Germinal center (tissue), 1 donor: ENCODE measurements at regions not wholly inside any gene's neighbourhood (a gene's known extent, or its start where the extent isn't known, plus 50 kb on each side); places are given as distances from the start of the nearest gene placed in this dataset.

Experiments used
- DNase-seq: peaks from one replicate; pipeline ENCODE4 v3.0.0; 2012; ENCODE audit warnings: mixed read lengths, low spot score

DNA sequence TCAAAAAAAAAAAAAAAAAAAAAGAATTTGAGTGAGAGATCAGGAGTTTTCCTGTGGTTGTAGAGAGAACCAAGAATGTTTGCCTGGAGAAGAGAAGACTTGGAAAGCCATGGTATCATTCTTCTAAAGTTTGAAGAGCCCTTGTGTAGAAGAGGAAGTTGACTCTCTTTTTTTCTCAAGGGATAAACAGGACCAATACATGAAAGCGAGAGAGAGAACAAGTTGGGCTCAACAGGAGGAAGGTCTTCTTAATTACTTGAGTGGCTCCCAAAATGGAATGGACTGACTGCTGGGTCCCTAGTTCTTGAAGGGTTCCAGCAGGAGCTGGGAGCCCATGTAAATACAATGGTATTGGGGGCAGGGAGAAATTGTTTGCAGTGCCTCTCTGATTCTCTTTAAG is 173.3 kb upstream of the ADO start:
- DNase-seq, result no peak

DNA sequence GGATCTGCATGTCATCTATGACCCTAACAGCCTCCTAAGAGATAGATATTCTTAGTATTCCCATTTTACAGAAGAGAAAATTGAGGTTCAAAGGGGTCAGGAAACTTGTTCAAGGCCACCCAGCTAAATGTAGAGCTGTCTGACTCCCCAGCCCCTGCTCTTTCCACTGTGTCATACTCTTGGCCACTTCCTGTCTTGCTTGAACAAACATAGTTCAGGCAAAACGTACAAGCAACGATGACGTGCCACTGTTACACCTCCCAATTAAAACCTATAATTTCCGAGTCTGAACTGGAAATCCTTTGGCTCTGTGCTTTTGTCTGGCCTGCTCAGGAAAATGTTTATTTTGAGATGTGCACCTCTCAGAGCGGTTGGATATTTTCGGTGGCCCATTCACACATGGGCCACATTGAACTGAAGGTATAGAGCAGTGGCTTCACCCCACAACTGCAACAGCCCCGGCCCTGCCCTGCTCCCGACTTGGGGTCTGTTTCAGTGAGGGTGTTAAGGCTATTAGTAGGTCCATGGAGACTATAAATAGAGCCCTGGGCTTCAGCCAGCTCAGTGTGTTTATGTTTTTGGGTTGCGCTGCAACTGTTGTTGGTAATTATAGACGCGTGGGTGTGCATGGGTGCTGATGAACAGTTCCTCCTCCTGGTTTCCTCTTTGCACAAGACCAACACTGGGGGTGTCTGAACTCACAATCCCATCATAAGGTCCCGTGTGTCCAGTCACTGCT is 172.3 kb upstream of the ADO start:
- peak; percentile 74 for DNase-seq

- no peak for DNase-seq
These were observed 170.5 kb upstream of the ADO start for GRCh38 chr10:62633976-62634375.

GRCh38 chr10:62634576-62634975 is 169.9 kb upstream of the ADO start:
- no peak for DNase-seq

GRCh38 chr10:62635127-62635526 is 169.4 kb upstream of the ADO start:
- DNase-seq, result no peak

GRCh38 chr10:62636825-62637248 is 167.7 kb upstream of the ADO start:
- no peak for DNase-seq

DNA sequence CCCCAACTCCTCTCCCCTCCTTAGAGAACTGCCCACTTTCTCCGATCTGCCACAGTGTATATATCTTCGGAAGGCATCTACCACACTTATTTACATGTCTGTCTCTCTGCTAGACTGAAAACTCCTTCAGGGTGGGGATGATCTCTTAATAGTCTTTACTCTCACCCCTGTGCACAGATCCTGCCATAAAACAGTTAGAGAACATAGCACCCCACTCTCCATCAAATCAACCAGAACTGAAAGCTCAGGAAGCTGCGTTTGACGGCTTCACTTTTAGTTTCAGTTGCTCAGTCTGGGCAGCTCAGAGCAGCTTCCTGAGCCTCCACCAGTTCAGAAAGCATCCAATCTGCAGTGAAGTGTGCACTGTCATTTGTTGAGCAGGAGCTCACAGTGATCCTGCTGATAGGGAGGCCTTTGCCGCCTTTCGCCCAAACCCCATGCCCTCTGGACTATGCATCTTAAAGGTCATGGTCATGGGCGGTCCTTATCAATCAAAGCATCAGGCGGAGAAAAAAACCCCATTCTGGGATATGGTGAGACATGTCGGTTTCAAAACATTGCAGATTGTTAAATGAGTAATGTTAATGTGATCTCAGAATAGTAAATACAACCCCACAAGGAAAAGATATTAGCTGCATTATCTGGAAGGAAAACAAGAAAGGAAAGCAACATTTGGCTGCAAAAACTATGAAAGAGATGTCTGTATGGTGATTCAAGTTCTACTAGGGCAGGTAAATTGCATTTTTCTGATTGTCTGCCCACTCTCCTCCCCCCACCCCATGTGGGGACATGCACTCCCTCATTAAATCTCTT is 167.1 kb upstream of the ADO start:
- DNase-seq, result no peak

DNA sequence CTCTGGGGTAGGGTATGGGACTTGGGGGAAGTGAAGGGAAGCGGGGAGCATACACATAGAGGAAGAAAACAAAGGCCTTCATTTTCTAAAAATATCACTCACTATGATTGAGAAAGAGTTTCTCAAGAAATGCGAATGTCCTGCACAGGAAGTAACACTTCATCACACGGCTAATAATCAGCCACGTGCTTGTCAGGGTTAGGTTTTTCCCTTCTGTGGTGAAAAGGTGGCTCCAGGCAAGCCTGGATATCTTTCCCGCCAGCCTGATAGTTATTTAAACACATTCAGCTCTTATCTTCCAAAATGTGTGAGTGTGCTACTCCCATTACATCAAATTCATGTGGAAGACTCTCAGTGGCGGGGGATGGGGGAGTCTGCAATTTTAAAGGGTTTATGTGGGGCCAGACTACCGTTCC is 166.4 kb upstream of the ADO start:
- DNase-seq, result no peak

GRCh38 chr10:62639144-62639543 is 165.4 kb upstream of the ADO start:
- no peak for DNase-seq

DNA sequence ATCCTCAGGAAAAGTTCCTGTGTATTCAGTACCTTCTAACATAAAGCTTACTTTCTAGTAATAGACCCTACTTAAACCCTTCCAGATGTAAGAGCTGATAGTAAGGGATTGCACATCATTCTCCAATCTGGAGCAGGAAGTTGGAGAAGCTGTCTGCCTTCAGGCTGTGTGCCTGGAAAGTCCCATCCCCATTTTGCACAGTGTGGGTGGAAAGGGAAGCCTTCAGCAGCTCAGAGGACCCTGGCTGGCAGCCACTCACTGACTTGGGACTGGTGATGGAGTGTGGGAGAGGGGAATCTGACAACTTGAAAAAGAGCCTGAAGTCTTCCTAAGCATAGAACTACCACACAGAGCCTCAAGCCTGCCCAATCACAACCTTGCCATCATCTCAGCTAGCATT is 164.1 kb upstream of the ADO start:
- DNase-seq, result no peak

DNA sequence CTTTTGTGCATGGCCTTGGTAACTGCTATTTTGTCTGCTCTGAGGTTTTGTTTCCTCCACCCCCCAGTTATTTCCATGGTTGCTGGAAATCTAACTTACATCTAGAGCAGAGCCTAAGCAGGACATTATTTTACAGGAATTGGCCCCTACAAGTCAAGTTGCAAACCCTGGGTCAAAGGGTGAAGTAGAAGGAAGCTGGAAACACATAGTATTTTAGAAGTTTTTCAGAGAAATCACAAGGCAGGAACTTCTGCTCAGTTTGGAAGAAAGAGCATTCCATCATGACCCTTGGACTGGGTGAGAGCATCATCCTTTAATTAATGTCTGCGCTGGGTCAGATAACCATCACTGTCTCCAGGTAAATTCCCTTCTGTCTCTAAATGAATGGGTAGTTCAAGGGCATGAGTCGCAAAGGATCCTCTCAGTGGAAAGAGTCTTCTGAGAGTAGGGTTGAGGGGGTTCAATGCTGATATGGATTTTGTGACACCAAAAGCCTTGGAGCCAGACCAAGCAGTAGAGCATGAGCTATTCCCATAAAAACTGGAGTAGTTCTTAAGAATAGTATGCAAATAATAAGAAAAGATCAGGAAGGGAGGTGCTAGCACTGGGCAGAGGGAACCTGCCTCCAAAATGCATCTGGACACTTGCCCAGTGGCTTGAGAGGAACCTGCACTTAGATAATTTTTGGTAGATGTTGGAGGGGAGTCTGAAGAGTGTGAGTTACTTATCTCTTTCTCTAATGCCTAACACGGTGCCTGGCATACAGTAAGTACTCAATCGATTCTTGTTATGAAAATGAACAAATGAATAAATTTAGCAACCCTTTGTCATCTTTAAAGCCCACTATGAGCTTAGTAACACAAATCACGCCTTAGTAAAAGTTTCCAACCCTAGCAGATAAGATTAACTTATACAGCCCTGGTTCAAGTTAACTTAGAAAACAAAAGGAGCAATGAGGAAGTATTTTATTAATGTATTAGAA is 160.6 kb upstream of the ADO start:
- no peak for DNase-seq

- no peak for DNase-seq
These were observed 157.0 kb upstream of the ADO start for GRCh38 chr10:62647375-62648092.

DNA sequence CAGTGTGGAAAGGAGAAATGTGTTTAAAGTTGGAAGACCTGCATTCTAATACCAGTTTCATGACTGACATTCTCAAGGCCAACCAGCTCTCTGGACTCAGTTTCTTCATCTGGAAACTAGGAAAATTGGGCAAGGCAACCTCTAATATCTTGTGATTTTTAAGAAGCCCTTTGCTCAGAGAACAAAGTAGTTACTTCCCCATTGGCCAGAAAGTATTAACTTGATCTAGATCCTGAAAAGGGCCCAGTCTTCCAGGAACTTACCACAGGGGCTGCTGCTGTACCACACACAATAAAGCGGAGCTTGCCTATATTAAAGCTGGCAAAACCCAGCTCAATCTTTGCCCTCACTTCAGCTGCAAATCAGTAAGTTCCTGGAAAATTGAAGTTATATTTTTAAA is 155.6 kb upstream of the ADO start:
- no peak for DNase-seq

- DNase-seq, result no peak
These were observed 154.1 kb upstream of the ADO start for GRCh38 chr10:62650411-62650810.

DNA sequence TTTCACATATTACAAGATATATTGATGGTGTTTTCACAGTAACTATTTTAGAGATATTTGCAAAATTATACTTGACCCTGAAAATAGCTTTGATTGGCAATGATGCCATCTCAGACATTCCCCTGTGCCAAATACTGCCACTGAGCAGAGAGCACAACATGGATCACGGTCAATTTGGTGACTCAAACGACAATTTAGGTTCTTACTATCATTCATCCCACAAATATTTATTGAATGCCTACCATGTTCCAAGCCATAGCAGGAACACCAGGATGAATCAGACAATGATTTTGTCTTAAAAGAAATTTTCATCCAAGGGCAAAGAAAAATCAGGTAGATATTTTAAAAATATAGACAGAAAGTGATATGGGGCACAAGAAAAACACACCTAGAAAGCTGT is 153.2 kb upstream of the ADO start:
- DNase-seq, result no peak

DNA sequence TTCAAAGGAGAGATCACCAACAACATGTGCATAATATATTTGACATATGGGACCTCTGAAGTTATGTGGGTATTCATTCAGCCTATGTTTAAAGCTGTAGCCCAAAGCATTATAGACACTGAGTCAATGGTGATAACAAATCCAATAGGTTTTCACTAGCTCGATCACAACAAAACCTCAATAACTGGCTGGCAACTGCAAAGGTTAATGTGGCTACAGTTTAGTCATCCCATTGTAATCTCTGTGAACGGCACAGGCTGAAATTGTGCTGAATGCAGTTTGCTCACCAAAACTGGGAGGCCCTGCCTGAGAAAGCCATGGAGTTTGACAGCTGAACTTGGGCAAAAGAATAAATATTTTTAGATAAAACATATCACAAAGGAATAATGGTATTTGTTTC is 152.4 kb upstream of the ADO start:
- DNase-seq, result no peak

GRCh38 chr10:62652564-62652963 is 152.0 kb upstream of the ADO start:
- no peak for DNase-seq

GRCh38 chr10:62653254-62653653 is 151.3 kb upstream of the ADO start:
- peak; percentile 70 for DNase-seq

- DNase-seq, result no peak
These were observed 149.6 kb upstream of the ADO start for GRCh38 chr10:62654966-62655336.

- peak; percentile 38 for DNase-seq
These were observed 149.1 kb upstream of the ADO start for GRCh38 chr10:62655337-62655994.

- no peak for DNase-seq
These were observed 147.2 kb upstream of the ADO start for GRCh38 chr10:62657244-62657835.
